Mesenchymal stem cell (in vitro differentiated cells and primary cell): ENCODE measurements at regions not wholly inside any gene's neighbourhood (a gene's known extent, or its start where the extent isn't known, plus 50 kb on each side); places are given as distances from the start of the nearest gene placed in this dataset.

Experiments
- DNase-seq: peaks from one replicate; pipeline ENCODE4 v3.0.0-alpha.2; 2013
- H2AFZ ChIP-seq: one replicate; pipeline ENCODE4 v1.6.1; 2013; ENCODE audit warnings: low read depth, mild to moderate bottlenecking, control low read depth, inconsistent platforms, low read length, moderate library complexity
- H2AK5ac ChIP-seq: 2 replicates; pipeline ENCODE4 v1.6.1; 2013; ENCODE audit warnings: low read length, moderate library complexity, mild to moderate bottlenecking, inconsistent platforms; ENCODE audit not compliant: severe bottlenecking
- H2BK120ac ChIP-seq: one replicate; pipeline ENCODE4 v1.6.1; 2013; ENCODE audit warnings: low read depth, mild to moderate bottlenecking, inconsistent platforms, low read length, moderate library complexity
- H2BK12ac ChIP-seq, 2 experiments: one replicate each; pipeline ENCODE4 v1.6.1; 2013; ENCODE audit warnings: inconsistent platforms in 2 of 2, low read length in 2 of 2, mild to moderate bottlenecking in 2 of 2, moderate library complexity in 2 of 2, control low read depth in 1 of 2
- H2BK15ac ChIP-seq: one replicate; pipeline ENCODE4 v1.6.1; 2013; ENCODE audit warnings: mild to moderate bottlenecking, low read depth, inconsistent platforms; ENCODE audit not compliant: poor library complexity, severe bottlenecking
- H2BK5ac ChIP-seq: 2 replicates; pipeline ENCODE4 v1.6.1; 2013; ENCODE audit warnings: low read depth, mild to moderate bottlenecking, low read length, control low read depth, inconsistent platforms; ENCODE audit not compliant: poor library complexity, severe bottlenecking
- H3K14ac ChIP-seq, 2 experiments: one replicate each; pipeline ENCODE4 v1.6.1; 2013; ENCODE audit warnings: inconsistent platforms in 2 of 2, low read length in 2 of 2, control low read depth in 1 of 2, mild to moderate bottlenecking in 1 of 2, moderate library complexity in 1 of 2
- H3K18ac ChIP-seq, 2 experiments: one replicate each; pipeline ENCODE4 v1.6.1; 2013; ENCODE audit warnings: inconsistent platforms in 2 of 2, low read length in 2 of 2, control low read depth in 1 of 2, low read depth in 1 of 2, mild to moderate bottlenecking in 1 of 2
- H3K23ac ChIP-seq, 2 experiments: one replicate each; pipeline ENCODE4 v1.6.1; 2013; ENCODE audit warnings: inconsistent platforms in 2 of 2, low read length in 2 of 2, mild to moderate bottlenecking in 2 of 2, moderate library complexity in 2 of 2, control low read depth in 1 of 2
- H3K27ac ChIP-seq: 2 replicates; pipeline ENCODE4 v1.5.1; 2013; ENCODE audit warnings: mild to moderate bottlenecking, moderate library complexity, low read length, control low read depth, inconsistent platforms; ENCODE audit not compliant: poor library complexity, severe bottlenecking
- H3K27me3 ChIP-seq, 2 experiments: 2 replicates each; pipeline versions ENCODE4 v1.6.1 to v1.7.0; 2013; ENCODE audit warnings: low read length in 2 of 2, mild to moderate bottlenecking in 2 of 2, moderate library complexity in 2 of 2, control low read depth in 1 of 2, inconsistent platforms in 1 of 2; ENCODE audit not compliant: control insufficient read depth in 1 of 2, insufficient read depth in 1 of 2
- H3K36me3 ChIP-seq, 2 experiments: 2 replicates each; pipeline versions ENCODE4 v1.6.1 to v1.7.0; 2013; ENCODE audit warnings: low read length in 2 of 2, control low read depth in 1 of 2, inconsistent platforms in 1 of 2, low read depth in 1 of 2, mild to moderate bottlenecking in 1 of 2; ENCODE audit not compliant: insufficient read depth in 2 of 2, control insufficient read depth in 1 of 2
- H3K4ac ChIP-seq, 2 experiments: one replicate each; pipeline ENCODE4 v1.6.1; 2013; ENCODE audit warnings: inconsistent platforms in 2 of 2, low read length in 2 of 2, mild to moderate bottlenecking in 2 of 2, moderate library complexity in 2 of 2, control low read depth in 1 of 2, low read depth in 1 of 2
- H3K4me1 ChIP-seq: 2 replicates; pipeline ENCODE4 v1.6.1; 2013; ENCODE audit warnings: low read depth, low read length, control low read depth; ENCODE audit not compliant: control insufficient read depth, insufficient read depth
- H3K4me2 ChIP-seq: 2 replicates; pipeline ENCODE4 v1.6.1; 2013; ENCODE audit warnings: low read length, mild to moderate bottlenecking, inconsistent platforms; ENCODE audit not compliant: poor library complexity, severe bottlenecking
- H3K4me3 ChIP-seq, 2 experiments: 2 replicates each; pipeline versions ENCODE4 v1.5.1 to v1.7.0; 2013; ENCODE audit warnings: low read length in 2 of 2, mild to moderate bottlenecking in 2 of 2, control low read depth in 1 of 2, low read depth in 1 of 2; ENCODE audit not compliant: insufficient read depth in 1 of 2
- H3K79me1 ChIP-seq: replicated peaks from 2 replicates; pipeline ENCODE4 v1.6.1; 2013; ENCODE audit warnings: mild to moderate bottlenecking, control low read depth, low read length, inconsistent platforms; ENCODE audit not compliant: poor library complexity, severe bottlenecking
- H3K9ac ChIP-seq: 2 replicates; pipeline ENCODE4 v1.7.0; 2013; ENCODE audit warnings: mild to moderate bottlenecking, low read length, moderate library complexity
- H3K9me3 ChIP-seq: 2 replicates; pipeline ENCODE4 v1.7.0; 2013; ENCODE audit warnings: mild to moderate bottlenecking, low read length; ENCODE audit not compliant: control insufficient read depth
- H4K8ac ChIP-seq: one replicate; pipeline ENCODE4 v1.6.1; 2013; ENCODE audit warnings: inconsistent platforms, mild to moderate bottlenecking, low read length, moderate library complexity
- H4K91ac ChIP-seq: one replicate; pipeline ENCODE4 v1.6.1; 2013; ENCODE audit warnings: mild to moderate bottlenecking, low read length, inconsistent platforms
- WGBS: methylation state at CpG from one replicate; pipeline ENCODE4 v1.1.7; 2013; ENCODE audit warnings: mixed read lengths; 5-methylcytosine and 5-hydroxymethylcytosine counted together

GRCh38 chr3:79930196-79930595 lies 162.4 kb upstream of the ROBO1 start:
- no peak overlapping the region for H3K18ac ChIP-seq
- no peak overlapping the region for H4K91ac ChIP-seq
- no peak for DNase-seq
- WGBS = 88% methylated on average over 6 of the region's 8 CpGs
- no peak overlapping the region for H2BK5ac ChIP-seq
- no peak overlapping the region for H2BK120ac ChIP-seq
- no peak overlapping the region for H2BK12ac ChIP-seq
- no peaks in the 10 kb centered on the region for H3K9me3 ChIP-seq
- H2AK5ac ChIP-seq = no peak overlapping the region
- H3K14ac ChIP-seq = no peak overlapping the region
- peaks cover 1% of the 10 kb centered on the region for H3K4me1 ChIP-seq
- H3K4ac ChIP-seq = no peak overlapping the region
- no peak overlapping the region for H3K27ac ChIP-seq
- H3K27me3 ChIP-seq = no peaks in the 10 kb centered on the region
- no peaks in the 10 kb centered on the region for H3K36me3 ChIP-seq
- no peak overlapping the region for H3K4me3 ChIP-seq
- H2AFZ ChIP-seq = no peak overlapping the region
- no peak overlapping the region for H4K8ac ChIP-seq
- H3K9ac ChIP-seq = no peak overlapping the region
- H2BK15ac ChIP-seq = no peak overlapping the region
- no peak overlapping the region for H3K23ac ChIP-seq
- H3K79me1 ChIP-seq = no peaks in the 10 kb centered on the region
- no peak overlapping the region for H3K4me2 ChIP-seq

GRCh38 chr3:79928687-79929408 lies 161.1 kb upstream of the ROBO1 start:
- Histone ChIP-seq H3K4me3 (no peak overlapping the region), H3K4me2 (no peak overlapping the region), H3K27me3 (no peaks in the 10 kb centered on the region), H2AK5ac (no peak overlapping the region), H2BK15ac (no peak overlapping the region), H2BK12ac (no peak overlapping the region), H2BK5ac (no peak overlapping the region), H3K23ac (no peak overlapping the region), H3K36me3 (no peaks in the 10 kb centered on the region), H3K14ac (no peak overlapping the region), H3K79me1 (no peaks in the 10 kb centered on the region), H3K18ac (no peak overlapping the region), H3K9ac (no peak overlapping the region), H4K8ac (no peak overlapping the region), H3K9me3 (no peaks in the 10 kb centered on the region), H3K4me1 (peaks cover 1% of the 10 kb centered on the region), H3K4ac (no peak overlapping the region), H3K27ac (no peak overlapping the region), H4K91ac (no peak overlapping the region), H2AFZ (no peak overlapping the region), H2BK120ac (no peak overlapping the region)
- no peak for DNase-seq
- 54% methylated on average over 4 of the region's 4 CpGs for WGBS

GRCh38 chr3:79926522-79926921 lies 158.7 kb upstream of the ROBO1 start:
- Histone ChIP-seq H3K9me3 (no peaks in the 10 kb centered on the region), H2BK12ac (no peak overlapping the region)
- WGBS = 89% methylated on average over 2 of the region's 3 CpGs

GRCh38 chr3:79922633-79923032 lies 154.8 kb upstream of the ROBO1 start:
- no peak overlapping the region for H3K18ac ChIP-seq
- H2BK15ac ChIP-seq = no peak overlapping the region
- H2AFZ ChIP-seq = no peak overlapping the region
- H3K4ac ChIP-seq = no peak overlapping the region
- no peaks in the 10 kb centered on the region for H3K27me3 ChIP-seq
- H4K91ac ChIP-seq = no peak overlapping the region
- H2AK5ac ChIP-seq = no peak overlapping the region
- H3K9me3 ChIP-seq = no peaks in the 10 kb centered on the region
- H3K4me3 ChIP-seq = no peak overlapping the region
- H2BK5ac ChIP-seq = no peak overlapping the region
- no peak for DNase-seq
- no peak overlapping the region for H3K23ac ChIP-seq
- H2BK120ac ChIP-seq = no peak overlapping the region
- no peak overlapping the region for H4K8ac ChIP-seq
- H3K4me2 ChIP-seq = no peak overlapping the region
- H3K79me1 ChIP-seq = no peaks in the 10 kb centered on the region
- H3K36me3 ChIP-seq = no peaks in the 10 kb centered on the region
- H3K4me1 ChIP-seq = no peaks in the 10 kb centered on the region
- H2BK12ac ChIP-seq = no peak overlapping the region
- no peak overlapping the region for H3K14ac ChIP-seq
- H3K27ac ChIP-seq = no peak overlapping the region
- no peak overlapping the region for H3K9ac ChIP-seq

More at GRCh38 chr3:79926522-79926921, 158.7 kb upstream of the ROBO1 start:
- Histone ChIP-seq H2BK15ac (no peak overlapping the region), H3K27ac (no peak overlapping the region), H2AK5ac (no peak overlapping the region), H3K36me3 (no peaks in the 10 kb centered on the region), H3K79me1 (no peaks in the 10 kb centered on the region), H3K4me2 (no peak overlapping the region), H2AFZ (no peak overlapping the region), H4K91ac (no peak overlapping the region), H3K4ac (no peak overlapping the region), H3K9ac (no peak overlapping the region), H4K8ac (no peak overlapping the region), H2BK120ac (no peak overlapping the region), H3K14ac (no peak overlapping the region), H3K18ac (no peak overlapping the region), H3K4me3 (no peak overlapping the region), H3K27me3 (no peaks in the 10 kb centered on the region), H3K4me1 (peaks cover 1% of the 10 kb centered on the region), H2BK5ac (no peak overlapping the region), H3K23ac (no peak overlapping the region)
- no peak for DNase-seq
